GM04504 (cell line): ENCODE measurements at regions not wholly inside any gene's neighbourhood (a gene's known extent, or its start where the extent isn't known, plus 50 kb on each side); places are given as distances from the start of the nearest gene placed in this dataset.
A peak's percentile ranks its signal among the peaks of the same experiment; 100 is the strongest.
"Not testable (repeated sequence)": the region's sequence is repeated elsewhere in the genome, so short reads cannot be mapped to it uniquely, and the experiment has no call there.

Experiments used
- DNase-seq: peaks from one replicate; pipeline ENCODE4 v3.0.0-alpha.2; 2012; ENCODE audit warnings: low read depth

GRCh38 chr2:234802071-234802844, 149.6 kb upstream of the SH3BP4 start:
- no peak for DNase-seq

DNA sequence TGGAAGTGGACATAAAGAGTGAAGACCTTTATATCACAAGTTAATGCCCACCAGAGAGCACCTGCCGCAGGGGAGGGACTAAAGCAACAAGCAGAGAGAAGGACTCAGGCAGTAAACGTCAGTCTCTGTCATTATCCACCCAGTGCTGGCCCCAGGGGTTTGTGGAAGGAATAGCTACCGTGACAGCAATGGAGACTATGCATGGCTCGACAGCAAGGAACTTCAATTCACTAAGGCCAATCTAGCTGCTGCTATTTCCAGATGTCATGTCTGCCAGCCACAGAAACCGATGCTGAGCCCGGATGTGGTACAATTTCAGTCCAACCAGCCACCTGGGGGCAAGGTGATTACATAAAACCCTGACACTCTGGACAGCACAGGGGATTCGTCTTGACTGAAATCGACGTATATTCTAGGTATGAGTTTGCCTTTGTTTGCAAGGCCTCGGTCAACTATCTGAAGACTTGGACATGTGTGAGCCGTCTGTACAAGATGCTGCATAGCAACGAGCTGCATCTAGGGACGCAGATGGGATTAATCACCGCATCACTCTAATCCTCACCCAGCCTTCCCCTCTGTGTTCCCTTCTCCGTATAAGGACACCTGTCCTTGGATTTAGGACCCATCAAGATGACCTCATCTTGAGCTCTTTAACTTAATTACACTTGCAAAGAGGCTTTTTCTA, 154.1 kb upstream of the SH3BP4 start:
- no peak for DNase-seq

- DNase-seq: no peak
Measured at GRCh38 chr2:234796045-234796591, 155.7 kb upstream of the SH3BP4 start.

DNA sequence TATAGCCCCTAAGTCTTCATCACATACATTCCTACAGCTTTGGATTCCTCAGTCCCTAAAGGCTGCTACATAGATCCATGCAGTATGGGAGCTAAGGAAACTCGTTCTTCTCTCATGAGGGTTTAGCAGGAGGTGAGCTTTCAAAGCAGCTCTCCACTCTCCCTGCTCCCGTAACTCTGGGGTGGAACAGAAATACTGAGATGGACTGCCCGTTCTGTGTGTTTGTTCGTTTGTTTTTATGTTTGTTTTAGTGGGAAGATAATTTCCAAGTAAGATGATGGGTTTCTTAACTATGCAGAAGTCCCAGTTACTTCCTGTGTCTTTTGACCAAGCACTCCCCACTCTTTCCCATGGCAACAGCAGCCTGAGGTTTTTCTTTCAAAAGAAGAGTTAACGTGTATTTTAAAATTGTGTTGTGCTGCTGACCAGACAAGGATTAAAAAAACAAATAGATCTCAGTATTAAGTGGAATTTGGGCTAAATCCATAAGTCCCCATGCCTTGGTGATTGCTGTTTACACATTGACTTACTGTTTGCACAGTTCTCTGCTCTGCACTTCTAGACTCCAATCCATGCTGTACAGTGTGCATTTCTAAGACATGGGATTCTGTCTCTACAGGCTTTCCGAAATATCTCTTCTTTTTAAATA, 156.4 kb upstream of the SH3BP4 start:
- DNase-seq: no peak

DNA sequence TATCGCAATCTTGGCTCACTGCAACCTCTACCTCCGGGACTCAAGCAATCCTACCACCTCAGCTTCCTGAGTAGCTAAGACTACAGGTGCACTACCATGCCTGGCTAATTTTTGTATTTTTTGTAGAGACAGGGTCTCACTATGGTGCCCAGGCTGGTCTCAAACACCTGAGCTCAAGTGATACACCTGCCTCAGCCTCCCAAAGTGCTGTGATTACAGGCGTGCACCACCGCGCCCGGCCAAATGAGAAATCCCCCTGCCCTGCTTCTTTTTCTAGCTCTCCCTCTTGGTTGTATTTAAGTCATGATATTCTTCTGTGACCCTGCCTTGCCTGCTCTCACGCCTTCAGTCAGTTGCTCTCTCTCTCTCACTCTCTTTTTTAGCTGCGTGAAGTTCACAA, 157.0 kb upstream of the SH3BP4 start:
- DNase-seq: no peak

- no peak for DNase-seq
Measured at GRCh38 chr2:234793212-234793785, 158.5 kb upstream of the SH3BP4 start.

DNA sequence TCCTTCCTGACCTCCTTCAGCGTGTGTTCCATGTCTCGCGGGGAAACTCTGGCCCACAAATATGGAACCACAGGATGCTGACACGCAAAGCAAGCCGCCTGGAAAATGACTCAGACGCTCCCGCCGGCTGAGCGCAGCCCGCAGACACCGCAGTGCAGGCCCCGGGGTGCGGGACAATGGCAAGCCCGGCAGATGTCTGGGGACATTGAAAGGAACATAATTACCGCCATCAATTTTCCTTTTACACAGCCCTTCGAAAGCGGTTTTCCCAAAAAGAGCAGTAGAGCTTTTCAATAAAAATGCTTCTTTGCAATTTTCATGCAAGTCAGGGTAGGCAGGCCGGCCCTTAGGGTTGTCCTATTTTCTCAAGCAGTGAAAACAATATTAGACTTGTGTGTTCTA, 159.2 kb upstream of the SH3BP4 start:
- peak; percentile 74 for DNase-seq

DNA sequence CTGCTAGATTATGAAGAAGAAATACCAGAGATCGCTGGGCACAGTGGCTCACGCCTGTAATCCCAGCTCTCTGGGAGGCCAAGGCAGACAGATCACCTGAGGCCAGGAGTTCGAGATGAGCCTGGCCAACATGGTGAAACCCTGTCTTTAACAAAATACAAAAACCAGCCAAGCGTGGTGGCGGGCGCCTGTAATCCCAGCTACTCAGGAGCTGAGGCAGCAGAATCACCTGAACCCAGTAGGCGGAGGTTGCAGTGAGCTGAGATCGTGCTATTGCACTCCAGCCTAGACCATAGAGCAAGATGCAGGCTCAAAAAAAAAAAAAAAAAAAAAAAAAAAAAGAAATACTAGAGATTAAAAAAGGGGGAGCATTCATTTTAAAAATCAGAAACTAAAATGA, 159.7 kb upstream of the SH3BP4 start:
- not testable (repeated sequence) for DNase-seq

GRCh38 chr2:234790380-234790779, 161.4 kb upstream of the SH3BP4 start:
- no peak for DNase-seq

DNA sequence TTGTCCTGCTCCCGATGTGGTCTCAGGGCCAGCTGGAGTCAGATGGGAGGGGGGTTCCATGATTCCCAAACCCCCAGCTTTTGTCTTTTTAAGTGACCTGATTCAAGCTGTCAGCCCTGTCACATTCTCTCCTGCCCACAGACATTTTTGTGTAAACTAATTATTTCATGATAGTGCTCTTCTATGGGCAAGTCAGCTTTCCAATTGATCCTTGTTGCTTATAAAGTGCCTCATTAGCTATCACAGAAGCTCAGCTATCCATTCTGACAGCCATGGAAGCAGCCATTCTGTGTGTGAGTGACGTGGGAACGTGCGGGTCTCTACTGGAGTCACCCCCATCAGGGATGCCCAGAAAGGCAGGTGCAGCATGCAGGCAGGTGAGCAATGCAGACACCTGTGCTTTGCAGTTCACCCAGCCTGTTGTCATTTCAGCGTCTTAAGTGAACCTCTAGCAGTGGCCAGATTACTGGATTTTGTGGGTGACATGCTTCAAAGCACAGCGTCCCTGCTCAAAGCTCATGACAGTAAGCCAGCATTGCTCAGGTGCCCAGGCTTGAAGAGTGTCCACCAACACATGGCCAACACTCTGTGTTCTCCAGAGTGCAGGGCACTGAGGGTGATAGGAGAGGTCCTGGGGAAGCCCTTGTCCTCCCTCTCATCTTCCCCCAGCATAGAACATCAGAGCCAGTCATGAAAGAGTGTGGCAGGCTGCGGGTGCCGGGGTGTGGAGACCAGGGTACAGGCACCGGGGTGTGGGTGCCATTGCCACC, 162.1 kb upstream of the SH3BP4 start:
- no peak for DNase-seq

DNA sequence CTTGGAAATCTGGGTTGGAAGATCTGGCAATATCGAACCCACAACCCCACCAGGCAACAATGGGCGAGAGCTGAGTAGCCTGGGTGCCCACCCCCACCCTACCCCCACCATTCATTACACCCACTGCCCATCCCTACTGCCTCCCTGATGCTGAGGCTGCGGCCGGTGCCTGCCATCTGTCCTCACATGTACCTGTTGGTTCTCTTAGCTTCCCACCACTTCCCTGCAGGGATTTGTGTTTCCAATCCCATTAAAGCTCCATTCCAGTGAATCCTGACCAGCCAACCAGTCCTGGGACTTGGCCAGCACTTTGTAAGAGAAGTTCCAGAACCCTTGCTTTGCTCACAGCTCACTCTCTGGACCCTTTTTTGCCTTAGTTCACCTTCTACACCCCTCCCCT, 163.0 kb upstream of the SH3BP4 start:
- DNase-seq: no peak

GRCh38 chr2:234788381-234788780, 163.4 kb upstream of the SH3BP4 start:
- no peak for DNase-seq

DNA sequence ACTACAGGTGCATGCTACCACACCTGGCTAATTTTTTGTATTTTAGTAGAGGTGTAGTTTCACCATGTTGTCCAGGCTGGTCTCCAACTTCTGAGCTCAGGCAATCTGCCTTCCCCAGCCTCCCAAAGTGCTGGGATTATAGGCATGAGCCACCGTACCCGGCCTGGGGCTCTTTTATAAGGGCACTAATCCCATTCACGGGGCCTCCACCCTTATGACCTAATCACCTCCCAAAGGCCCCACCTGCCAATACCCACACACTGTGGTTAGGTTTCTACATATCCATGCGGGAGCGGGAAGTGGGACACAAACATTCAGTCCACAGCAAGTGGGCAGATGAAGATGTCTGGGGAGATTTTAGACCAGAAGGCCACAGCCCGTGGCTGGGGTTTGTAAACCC, 164.7 kb upstream of the SH3BP4 start:
- no peak for DNase-seq

GRCh38 chr2:234773764-234774409, 177.9 kb upstream of the SH3BP4 start:
- no peak for DNase-seq

DNA sequence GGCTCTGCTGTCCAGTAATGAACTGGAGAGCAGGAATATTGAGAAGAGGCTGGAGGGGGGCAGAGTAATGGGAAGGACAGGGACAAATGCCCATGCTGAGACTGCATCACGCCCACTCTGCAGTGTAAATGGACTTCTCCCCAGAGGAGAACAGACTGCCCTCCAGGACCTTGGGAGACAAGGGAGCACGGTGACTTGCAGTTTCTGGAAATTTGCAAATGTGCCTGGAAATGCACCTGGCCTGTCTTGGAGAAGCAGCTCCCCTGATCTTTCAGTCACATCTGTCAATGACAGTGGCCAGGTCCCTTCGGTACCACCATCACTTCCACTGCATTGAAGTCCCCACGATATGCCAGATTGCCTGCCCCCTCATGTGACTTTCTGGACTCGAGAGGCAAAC, 178.7 kb upstream of the SH3BP4 start:
- no peak for DNase-seq

- no peak for DNase-seq
Measured at GRCh38 chr2:234772733-234773060, 179.1 kb upstream of the SH3BP4 start.

GRCh38 chr2:234771980-234772732, 179.7 kb upstream of the SH3BP4 start:
- DNase-seq: peak; percentile 34

DNA sequence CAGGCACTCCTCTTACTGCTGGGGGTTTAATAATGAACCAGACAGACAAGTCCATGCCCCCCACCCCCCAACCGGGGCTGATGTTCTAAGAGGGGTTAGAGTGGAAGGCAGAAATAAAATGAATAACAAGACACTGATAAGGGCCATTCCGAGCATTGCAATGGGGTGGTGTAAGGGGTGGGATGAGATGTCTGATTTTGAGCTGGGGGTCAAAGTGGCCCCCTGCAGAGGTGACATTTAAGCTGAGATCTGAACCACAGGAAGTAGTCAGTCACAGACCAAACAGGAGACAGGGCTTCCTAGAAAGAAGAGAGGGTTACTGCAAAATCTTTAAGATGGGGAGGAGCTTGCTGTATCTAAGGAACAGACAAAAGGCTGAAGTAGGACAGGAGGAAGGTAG, 180.6 kb upstream of the SH3BP4 start:
- no peak for DNase-seq

GRCh38 chr2:234770715-234771141, 181.1 kb upstream of the SH3BP4 start:
- DNase-seq: no peak

DNA sequence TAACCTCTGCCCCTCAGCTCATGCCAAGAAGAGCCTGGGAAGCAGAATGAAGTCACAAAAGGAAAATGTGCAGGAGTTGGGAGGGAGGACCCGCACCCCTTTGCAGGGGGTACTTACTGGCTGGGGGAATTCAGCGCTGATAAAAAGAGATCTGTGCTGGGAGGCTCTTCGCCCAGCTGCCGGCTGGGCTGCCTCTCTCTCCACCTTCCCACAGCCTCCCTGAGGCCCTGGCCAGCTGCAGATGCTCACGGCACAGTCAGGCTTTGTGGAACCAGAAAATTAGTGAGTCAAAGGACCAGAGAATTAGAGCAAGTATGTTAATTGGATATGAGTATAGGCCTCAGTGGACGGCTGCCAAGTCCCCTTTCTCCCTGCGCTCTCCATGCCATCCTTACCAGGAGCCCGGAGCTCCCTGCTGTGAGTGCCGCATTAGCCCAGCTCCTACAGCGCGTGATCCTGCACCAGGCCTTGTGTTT, 181.7 kb upstream of the SH3BP4 start:
- DNase-seq: no peak
